OCI-LY7 (cell line): ENCODE measurements at regions not wholly inside any gene's neighbourhood (a gene's known extent, or its start where the extent isn't known, plus 50 kb on each side); places are given as distances from the start of the nearest gene placed in this dataset.

ENCODE experiments used
- BruUV-seq: library from RNA; stranded (reverse); fragments of 400-500 nt; replicated peaks from 2 replicates; lab custom pipeline; 2021; lab: Mats Ljungman, UMichigan
- CTCF ChIA-PET: fragments of 300-600 bp; sonication (Branson Sonifier 250); formaldehyde crosslinking; loops from one replicate; lab custom pipeline; 2022; ENCODE audit warnings: antibody characterized with exemption; ENCODE audit not compliant: unreplicated experiment; lab: Charles Lee
- POLR2A ChIA-PET: fragments of 300-600 bp; sonication (Branson Sonifier 250); formaldehyde crosslinking; loops from one replicate; lab custom pipeline; 2022; ENCODE audit warnings: antibody characterized with exemption; lab: Charles Lee
- DNase-seq: peaks from one replicate; pipeline ENCODE4 v3.0.0-alpha.2; 2015; ENCODE audit warnings: low spot score
- H2AFZ ChIP-seq: fragments of 200-600 bp; sonication (generic), shearing (Covaris generic); 2 replicates; pipeline ENCODE4 v1.6.1; 2014; ENCODE audit warnings: mild to moderate bottlenecking, antibody characterized with exemption, low read length, moderate library complexity
- H3K27ac ChIP-seq: fragments of 200-600 bp; sonication (generic); 2 replicates; pipeline ENCODE4 v1.5.1; 2014; ENCODE audit warnings: mixed run types, low read depth, mild to moderate bottlenecking, moderate library complexity, low read length, inconsistent platforms; ENCODE audit not compliant: poor library complexity, severe bottlenecking
- H3K36me3 ChIP-seq: fragments of 200-600 bp; sonication (generic); 2 replicates; pipeline ENCODE4 v1.6.1; 2014; ENCODE audit warnings: mild to moderate bottlenecking, antibody characterized with exemption, low read length, moderate library complexity, mixed read lengths; ENCODE audit not compliant: insufficient read depth
- H3K4me1 ChIP-seq: fragments of 200-600 bp; sonication (generic); 2 replicates; pipeline ENCODE4 v1.5.1; 2014; ENCODE audit warnings: mild to moderate bottlenecking, low read length; ENCODE audit not compliant: insufficient read depth, poor library complexity, severe bottlenecking
- H3K4me2 ChIP-seq: fragments of 200-600 bp; sonication (generic); 2 replicates; pipeline ENCODE4 v1.6.1; 2014; ENCODE audit warnings: mild to moderate bottlenecking, low read length
- H3K4me3 ChIP-seq: fragments of 200-600 bp; sonication (generic); 2 replicates; pipeline ENCODE4 v1.5.1; 2014; ENCODE audit warnings: mild to moderate bottlenecking, low read depth, low read length; ENCODE audit not compliant: poor library complexity, severe bottlenecking
- H3K79me2 ChIP-seq: fragments of 200-600 bp; sonication (generic); 2 replicates; pipeline ENCODE4 v1.6.1; 2016; ENCODE audit warnings: low read depth, mild to moderate bottlenecking, low read length, moderate library complexity, mixed read lengths; ENCODE audit not compliant: insufficient read depth
- H3K9me2 ChIP-seq: fragments of 200-600 bp; sonication (generic); 2 replicates; pipeline ENCODE4 v1.6.1; 2016; ENCODE audit warnings: mild to moderate bottlenecking, low read length, mixed read lengths; ENCODE audit not compliant: insufficient read depth
- H3K9me3 ChIP-seq: fragments of 200-600 bp; sonication (generic); 2 replicates; pipeline ENCODE4 v1.6.1; 2014; ENCODE audit warnings: mild to moderate bottlenecking, mixed run types, low read length, mixed read lengths
- H4K20me1 ChIP-seq: fragments of 200-600 bp; sonication (generic); 2 replicates; pipeline ENCODE4 v1.6.1; 2014; ENCODE audit warnings: mild to moderate bottlenecking, antibody characterized with exemption, low read length, moderate library complexity, mixed read lengths; ENCODE audit not compliant: insufficient read depth
- CTCF ChIP-seq: fragments of 200-600 bp; sonication (generic); conservative IDR thresholded peaks from 2 replicates; pipeline ENCODE4 v1.5.1; 2014; ENCODE audit warnings: mild to moderate bottlenecking, antibody characterized with exemption, low read length, moderate library complexity, mixed read lengths
- EZH2phosphoT487 ChIP-seq: fragments of 200-600 bp; sonication (generic); IDR thresholded peaks from 2 replicates; pipeline ENCODE4 v1.6.1; 2018; ENCODE audit warnings: low read depth, borderline replicate concordance, mild to moderate bottlenecking, mixed run types, antibody characterized with exemption, low read length, moderate library complexity, mixed read lengths
- intact Hi-C: fragments of 100-400 bp; cut with micrococcal nuclease; formaldehyde crosslinking; loops from one replicate; pipeline ENCODE4 v1.10.0; 2022; ENCODE audit not compliant: unreplicated experiment

DNA sequence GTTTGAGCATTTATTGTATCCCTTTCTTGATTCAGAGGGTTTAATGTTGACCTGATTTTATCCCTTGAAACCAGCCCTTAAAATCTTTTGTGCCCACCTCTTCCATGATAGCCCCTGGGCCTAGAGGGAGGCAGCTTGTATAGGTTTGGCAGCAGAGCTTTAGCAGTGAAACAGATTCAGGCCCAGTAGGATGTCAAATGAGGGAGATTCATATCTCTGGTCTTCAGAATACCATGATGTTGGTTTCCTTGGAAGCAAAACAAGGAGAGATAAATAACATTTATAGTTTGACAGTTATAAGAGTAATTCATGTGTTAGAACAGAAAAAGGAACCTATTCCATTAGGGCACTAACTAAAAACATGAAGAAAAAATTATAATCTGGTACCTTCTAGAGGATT, 649.2 kb downstream of the METTL4 start:
- Histone ChIP-seq H3K4me3 (no peak overlapping the region), H3K36me3 (no peaks in the 10 kb centered on the region), H4K20me1 (no peaks in the 10 kb centered on the region), H3K4me2 (no peak overlapping the region), H2AFZ (no peak overlapping the region), H3K9me3 (no peaks in the 10 kb centered on the region), H3K79me2 (no peaks in the 10 kb centered on the region), H3K4me1 (no peaks in the 10 kb centered on the region), H3K27ac (no peak overlapping the region), H3K9me2 (no peaks in the 10 kb centered on the region)
- no TSS peak for BruUV-seq
- intact Hi-C loops: no loop called here
- ChIA-PET CTCF (no interaction called here), POLR2A (no interaction called here)
- DNase-seq: no peak
- TF ChIP-seq EZH2phosphoT487 (no peak), CTCF (no peak)

DNA sequence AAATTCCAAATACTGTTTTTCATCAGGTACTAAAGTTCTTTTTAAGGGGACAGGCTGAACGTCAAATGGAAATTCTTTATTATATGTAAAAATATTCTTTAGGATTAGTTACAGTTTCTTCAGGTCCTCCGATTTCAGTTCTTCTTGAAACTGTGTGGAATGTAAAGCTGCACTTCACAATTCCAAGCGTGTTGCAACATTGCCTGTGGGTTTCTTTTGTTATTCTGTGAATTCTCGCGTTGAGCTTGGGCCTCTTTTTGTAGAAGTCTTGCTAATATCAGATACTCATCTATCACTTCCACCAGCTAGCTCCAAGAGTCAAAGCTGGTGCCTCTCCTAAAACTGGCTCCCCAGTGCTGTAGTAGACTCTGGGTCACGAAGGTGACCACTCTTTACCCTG, 642.6 kb downstream of the METTL4 start:
- H2AFZ ChIP-seq: no peak overlapping the region
- no peak for DNase-seq
- intact Hi-C loops: no loop called here
- BruUV-seq: no TSS peak
- H3K36me3 ChIP-seq: no peaks in the 10 kb centered on the region
- H3K4me3 ChIP-seq: no peak overlapping the region
- H3K9me3 ChIP-seq: no peaks in the 10 kb centered on the region
- H3K27ac ChIP-seq: no peak overlapping the region
- CTCF ChIA-PET: no interaction called here
- no peaks in the 10 kb centered on the region for H3K4me1 ChIP-seq
- no peaks in the 10 kb centered on the region for H3K9me2 ChIP-seq
- H4K20me1 ChIP-seq: no peaks in the 10 kb centered on the region
- H3K4me2 ChIP-seq: no peak overlapping the region
- TF ChIP-seq CTCF (no peak), EZH2phosphoT487 (no peak)
- H3K79me2 ChIP-seq: no peaks in the 10 kb centered on the region
- POLR2A ChIA-PET: interaction anchor here (0.6 kb wide), 1 partner anchor 264 kb away, joined by 3 read pairs; no protein-coding TSS in a partner anchor

- TF ChIP-seq EZH2phosphoT487 (no peak), CTCF (no peak)
- no TSS peak for BruUV-seq
- no peaks in the 10 kb centered on the region for H3K4me1 ChIP-seq
- no peak for DNase-seq
- H3K9me3 ChIP-seq: no peaks in the 10 kb centered on the region
- no peak overlapping the region for H3K27ac ChIP-seq
- no peak overlapping the region for H3K4me3 ChIP-seq
- no peak overlapping the region for H3K4me2 ChIP-seq
- H4K20me1 ChIP-seq: no peaks in the 10 kb centered on the region
- H3K79me2 ChIP-seq: no peaks in the 10 kb centered on the region
- intact Hi-C loops: no loop called here
- CTCF ChIA-PET: no interaction called here
- H2AFZ ChIP-seq: no peak overlapping the region
- no peaks in the 10 kb centered on the region for H3K36me3 ChIP-seq
- H3K9me2 ChIP-seq: no peaks in the 10 kb centered on the region
- POLR2A ChIA-PET: no interaction called here
Measured at GRCh38 chr18:1929720-1930119, 641.6 kb downstream of the METTL4 start.
